HG03025 (cell line): ENCODE measurements at regions not wholly inside any gene's neighbourhood (a gene's known extent, or its start where the extent isn't known, plus 50 kb on each side); places are given as distances from the start of the nearest gene placed in this dataset.
A peak's percentile ranks its signal among the peaks of the same experiment; 100 is the strongest.

Source experiments
- ATAC-seq: cut with Tn5 transposase; IDR thresholded peaks from one replicate; pipeline ENCODE4 v1.9.1; 2021; ENCODE audit warnings: mild to moderate bottlenecking, moderate library complexity; ENCODE audit not compliant: unreplicated experiment, low FRiP score

DNA sequence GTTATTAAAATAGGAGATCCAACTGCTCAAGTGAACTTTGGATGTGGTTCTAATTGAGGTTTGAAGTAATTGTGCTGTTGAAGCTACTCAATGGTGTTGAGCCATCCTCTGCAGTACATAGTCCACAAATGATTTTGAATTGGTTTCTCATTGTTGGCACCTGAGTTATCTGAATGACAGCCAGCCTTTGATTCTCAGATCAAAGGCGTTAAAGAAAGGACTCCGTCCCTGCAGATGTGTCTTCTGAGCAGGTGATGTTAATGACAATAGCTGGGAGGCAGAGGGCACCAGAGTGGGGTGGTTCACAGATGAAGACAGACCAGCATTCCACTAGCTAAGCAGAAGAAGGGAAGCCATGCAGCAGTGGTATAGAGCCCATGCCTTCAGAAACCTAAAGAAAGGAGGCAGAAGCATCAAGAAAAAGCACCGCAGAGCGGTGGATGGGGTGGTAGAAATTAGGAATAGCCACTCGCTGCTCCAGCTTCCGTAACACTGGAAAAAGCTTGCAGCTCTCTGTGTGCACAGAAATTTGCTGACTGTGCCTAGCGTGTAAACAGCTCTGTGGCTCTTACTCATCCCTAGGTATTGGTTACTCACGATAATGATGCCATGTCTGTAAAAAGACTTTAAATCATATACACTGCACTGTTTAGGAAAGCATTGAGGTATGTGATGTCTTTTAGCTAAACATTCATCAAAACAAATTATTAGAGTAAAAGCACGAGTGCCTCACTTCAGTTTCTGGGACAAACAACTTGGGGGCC is 79.2 kb upstream of the CLCN4 start:
- ATAC-seq: no peak

DNA sequence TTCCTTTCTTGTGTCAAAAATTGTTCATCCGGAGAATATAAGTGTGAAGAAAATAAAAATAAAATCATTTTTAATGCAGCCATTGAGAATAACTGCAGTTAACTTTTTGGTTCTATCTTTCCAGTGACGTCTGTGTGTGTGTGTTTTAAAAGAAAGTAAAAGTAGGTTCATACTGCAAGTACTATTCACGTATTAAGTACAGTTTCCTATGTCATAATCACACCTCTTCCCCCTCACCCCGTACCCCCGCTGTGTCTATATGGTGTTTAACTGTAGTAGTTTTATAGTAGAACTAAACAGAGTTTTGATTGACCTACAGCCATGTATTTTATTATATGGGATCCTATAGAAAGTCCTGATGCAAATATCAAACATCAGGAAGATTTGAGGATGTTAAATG is 78.5 kb upstream of the CLCN4 start:
- no peak for ATAC-seq

DNA sequence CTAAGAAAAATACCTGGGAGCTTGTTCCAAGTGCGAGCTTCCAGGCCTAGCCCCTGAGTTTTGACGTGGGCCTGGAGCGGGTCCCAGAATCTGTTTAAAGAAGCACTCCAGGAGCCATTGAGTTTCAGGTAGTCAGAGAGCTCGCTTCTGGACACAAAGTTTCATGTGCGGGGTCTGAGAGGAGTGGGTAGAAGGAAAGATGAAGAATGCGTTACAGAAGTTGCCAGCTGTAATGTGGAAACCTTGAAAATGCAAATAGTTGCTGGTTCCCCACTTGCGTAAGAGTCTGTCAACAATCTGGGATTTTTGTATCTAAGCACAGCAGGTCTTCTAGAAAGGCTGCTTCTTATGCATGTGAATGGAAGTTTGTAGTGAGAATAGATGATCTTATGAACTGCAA is 77.5 kb upstream of the CLCN4 start:
- ATAC-seq: no peak

DNA sequence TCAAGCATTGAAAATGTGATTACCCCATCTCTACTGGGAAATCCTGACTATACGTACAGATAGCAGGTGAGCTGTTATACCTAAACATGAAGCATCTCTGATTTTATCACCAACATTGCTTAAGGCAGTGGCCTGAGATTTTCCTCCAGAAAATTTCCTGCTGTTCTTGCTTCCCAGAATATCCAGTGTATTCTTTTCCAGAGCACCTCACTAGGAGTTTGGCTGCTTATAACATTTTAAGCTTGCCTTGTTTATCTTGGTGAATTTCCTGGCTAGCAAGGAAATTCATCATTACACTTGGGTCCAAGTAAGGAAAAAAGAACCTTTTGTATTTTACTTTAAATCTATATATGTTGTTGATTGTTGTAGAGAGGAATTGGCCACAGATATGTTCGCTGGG is 73.0 kb upstream of the CLCN4 start:
- no peak for ATAC-seq

DNA sequence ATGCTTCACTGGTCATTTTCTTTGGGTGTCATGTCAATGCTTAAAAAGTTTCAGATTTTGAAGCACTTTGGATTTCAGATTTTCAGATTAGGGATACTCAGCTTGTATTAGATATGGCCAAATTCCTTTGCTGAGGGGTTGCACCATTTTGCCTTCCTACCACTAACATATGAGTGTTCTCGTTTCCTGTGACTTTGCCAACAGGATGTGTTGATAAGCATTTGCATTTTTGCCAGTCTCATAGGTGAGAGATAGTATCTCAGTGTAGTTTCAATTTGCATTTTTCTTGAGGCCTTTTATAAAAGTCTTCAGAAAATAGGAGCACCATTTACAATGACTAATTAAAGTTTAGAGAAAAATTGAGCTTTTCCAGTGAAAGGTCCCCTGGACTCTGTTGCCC is 71.6 kb upstream of the CLCN4 start:
- no peak for ATAC-seq

DNA sequence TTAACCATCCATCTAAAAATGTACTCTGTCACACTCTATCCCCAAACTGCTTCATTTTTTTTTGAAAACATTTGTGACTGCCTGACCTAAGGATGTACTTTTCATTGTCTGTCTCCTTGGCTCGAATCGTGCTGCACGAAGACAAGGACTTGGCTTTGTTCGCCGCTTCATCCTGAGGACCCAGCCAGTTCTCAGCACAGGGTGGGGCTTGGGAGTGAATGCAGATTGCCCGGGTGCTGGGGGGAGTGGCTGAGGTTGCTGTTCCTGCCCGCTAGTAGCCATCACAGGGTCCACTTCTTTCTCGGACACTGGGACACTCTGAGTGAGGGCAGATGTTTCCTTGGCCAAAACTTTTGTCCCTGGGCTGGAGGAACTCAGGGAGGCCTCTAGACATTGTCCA is 70.1 kb upstream of the CLCN4 start:
- no peak for ATAC-seq

DNA sequence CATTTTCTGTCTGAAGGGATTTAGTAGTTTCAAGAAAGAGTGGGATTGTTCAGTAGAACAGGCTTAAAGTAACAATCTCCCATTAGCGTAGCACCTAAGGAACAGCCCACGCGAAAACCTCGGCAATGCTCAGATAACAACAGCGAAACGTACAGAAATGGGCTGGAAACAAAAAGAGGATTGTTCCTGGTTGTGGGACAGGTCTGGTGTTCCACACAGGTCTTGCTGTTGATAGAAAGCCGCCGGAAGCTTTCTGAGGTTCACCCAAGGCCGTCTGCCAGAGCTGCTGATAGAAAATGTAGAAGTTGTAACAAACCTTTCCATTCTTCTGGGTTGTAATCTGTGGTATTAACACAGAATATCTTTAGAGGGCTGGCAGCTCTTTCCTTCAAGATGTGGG is 69.4 kb upstream of the CLCN4 start:
- no peak for ATAC-seq

DNA sequence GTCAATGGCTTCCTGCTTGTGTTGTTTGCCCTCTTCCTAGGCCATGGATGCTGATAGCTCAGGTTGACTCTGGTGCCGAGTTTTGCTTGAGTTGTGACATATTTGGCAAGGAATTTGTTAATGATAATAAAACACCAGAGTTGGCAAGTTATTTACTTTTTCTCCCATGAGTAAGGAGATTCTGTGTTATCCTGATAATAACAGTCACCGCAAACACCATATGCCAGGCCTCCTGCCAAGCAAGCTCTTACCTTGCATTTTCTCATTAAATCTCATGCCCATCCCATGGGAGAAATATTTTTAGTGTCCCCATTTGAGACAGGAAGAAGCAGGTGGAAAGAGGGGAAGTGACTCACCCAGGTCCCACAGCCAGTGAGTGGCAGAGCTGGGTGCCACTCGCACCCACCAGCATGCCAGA is 67.4 kb upstream of the CLCN4 start:
- ATAC-seq: no peak

DNA sequence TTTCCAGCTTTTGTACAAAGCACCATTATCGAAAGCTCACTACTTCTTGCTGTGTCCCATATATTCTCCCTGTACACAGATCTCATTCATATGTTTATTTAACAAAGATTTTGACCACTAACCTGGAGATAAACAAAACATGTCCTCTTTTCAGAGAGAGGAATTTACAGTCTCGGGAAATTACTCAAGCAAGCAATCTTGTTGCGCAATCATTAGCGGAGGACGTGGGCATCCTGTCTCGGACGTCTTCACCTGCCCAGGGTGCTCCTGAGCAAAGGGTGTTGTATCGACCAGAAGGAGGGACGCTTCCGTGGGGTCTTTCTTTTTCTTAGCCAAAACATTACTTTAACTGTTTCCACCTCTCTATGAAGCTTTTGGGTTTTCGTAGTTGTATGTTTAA is 66.5 kb upstream of the CLCN4 start:
- no peak for ATAC-seq

DNA sequence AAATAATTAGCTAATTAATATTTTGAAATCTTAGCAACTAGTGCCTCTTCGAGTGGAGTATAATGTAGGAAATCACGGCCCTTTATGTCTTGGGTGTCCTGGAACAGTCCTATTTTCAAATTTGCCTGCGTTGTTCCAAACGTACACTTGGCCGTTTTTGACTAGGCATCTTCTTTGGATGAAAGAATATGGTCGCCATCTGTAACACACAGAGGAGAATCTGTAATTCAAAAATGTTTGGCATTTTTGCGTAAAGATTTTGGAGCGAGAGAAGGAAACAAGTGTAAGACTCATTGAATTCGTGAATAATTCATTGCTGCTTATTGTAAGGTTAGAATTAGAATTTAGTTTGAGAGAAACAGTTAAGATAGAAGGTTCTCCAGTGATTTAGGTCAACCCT is 61.5 kb upstream of the CLCN4 start:
- no peak for ATAC-seq

DNA sequence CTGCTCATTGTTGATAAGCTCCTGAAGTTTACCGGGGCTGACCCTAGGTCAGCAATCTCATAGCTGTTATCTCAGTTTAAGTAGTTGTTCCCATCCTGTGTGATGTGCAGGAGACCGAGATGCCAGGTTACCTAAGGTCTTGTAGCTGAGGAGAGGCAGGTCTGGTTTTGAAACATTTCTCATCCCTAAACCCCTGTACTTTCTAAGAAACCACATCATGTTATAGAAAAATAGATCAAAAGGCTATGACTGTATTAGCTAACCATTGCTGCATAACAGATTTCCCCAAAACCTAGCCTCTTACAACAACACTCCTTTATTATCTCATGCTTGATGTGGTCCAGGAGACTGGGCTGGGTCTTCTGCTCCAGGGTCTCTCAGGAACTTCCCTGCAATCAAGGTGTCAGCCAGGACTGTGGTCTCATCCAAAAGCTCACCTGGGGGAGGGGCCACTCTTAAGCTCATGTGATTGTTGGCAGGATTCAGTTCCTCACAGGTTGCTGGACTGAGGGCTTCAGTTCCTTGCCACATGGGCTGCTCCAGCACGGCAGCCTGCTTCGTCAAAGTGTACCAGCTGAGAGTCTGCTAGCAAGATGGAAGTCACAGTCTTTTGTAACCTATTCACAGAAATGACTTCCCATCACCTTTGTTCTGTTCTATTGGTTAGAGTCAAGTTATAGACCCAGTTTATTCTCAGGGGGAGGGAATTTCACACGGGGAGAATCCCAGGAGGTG is 60.9 kb upstream of the CLCN4 start:
- no peak for ATAC-seq

DNA sequence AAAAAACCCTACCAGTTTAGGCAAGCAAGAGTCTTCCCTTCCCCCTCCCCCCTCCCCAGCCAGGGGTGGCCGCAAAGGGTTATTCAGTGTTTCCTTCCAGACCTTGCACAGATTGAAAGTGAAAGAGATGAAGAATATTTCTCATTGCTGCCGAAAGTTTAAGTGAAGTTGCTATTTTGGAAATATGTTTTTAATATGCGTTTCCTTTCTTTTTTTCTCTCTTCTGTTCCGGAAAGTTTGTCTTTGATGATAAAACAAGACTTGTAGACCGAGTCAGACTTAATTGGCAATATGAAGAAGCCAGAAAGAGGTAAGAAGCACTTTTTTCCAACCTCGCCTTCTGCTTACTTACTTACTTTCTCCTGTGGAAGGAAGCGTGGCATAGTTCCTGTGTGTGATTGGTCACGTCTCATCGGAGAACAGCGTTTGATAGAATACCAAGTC is 58.5 kb upstream of the CLCN4 start:
- peak; percentile 65 for ATAC-seq

DNA sequence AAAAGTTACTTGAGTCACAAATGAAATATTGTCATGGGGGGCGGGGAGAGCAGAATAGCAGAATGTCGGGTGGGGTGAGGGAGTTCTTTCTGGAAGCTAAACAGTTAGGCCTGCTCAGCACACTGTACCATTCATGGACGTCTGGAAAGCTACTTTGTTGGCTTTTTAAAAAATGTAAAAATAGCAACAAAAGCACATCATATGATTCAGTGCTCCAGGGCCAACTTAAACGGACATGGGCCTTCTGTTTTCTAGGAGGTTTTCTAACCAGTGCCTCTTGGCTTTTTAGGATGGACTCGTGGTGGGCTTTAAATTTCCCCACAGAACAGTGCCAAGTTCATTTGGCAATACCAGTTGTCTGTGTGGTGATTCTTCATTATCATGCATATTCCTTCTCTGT is 57.4 kb upstream of the CLCN4 start:
- ATAC-seq: no peak

DNA sequence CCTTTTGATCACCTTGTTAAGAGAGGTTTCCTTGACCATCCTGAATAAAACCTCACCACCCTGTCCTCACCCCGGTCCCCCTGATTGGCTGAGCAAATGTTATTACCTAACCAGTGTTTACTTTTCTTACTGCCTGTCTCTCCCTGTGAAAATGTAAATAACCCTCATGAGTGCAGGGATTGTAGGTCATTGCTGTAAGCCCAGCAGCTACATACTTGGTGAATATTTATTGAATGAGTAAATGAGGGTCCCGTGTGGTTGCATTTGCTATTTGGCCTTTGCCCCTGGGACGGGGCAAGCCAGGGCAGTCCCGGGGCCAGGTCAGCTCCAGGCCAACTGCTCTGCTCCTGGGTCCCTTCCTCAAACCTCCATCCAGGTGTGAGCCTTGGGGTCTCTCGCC is 55.5 kb upstream of the CLCN4 start:
- no peak for ATAC-seq

DNA sequence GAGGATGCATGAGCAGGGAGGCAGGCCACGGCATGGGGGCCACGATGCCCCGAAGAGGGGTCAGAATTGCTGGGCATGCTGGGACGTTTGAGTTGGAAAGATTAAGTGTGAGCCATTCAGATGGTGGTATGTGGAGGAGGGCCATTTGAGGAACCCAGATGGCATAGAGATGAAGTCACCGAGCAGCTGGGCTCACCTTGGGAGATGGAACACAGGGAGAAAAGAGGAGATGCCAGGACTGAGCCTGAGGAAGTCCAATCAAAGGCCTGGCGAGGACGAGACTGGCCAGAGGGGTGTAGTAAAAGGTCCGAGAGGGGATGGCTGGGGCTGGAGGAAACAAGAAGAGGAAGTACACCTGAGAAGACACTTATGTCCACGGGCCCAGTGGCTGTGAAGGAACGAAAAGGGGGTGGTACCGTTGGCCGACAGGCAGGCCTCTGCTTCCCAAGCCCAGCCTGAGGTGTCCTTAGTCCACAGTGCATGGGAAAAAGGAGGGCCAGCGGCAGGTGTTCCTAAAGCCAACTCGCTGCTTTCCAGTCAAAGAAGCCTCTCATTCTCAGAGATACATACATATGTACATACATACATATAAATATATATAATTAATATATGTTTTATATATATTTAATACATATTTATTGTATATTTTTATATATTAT is 54.6 kb upstream of the CLCN4 start:
- no peak for ATAC-seq

DNA sequence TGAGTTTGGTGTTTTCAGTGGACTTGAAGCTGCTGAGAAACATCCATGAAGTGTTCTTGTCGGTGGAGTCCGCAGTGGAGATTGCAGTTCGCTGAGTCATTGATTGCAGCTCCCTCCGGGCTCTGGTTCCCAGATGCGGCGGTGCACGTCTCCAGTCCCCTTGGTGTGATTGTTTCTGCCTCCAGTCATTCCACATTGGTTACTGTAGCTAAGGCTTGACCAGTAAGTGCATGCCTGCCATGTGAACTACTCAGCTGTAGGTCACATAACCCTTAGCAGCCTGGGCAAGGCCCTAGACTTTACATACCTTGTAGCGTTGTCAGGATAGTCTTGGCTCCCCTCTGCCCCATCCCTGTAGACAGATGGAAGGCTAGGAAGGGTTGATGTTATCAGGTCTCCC is 53.8 kb upstream of the CLCN4 start:
- no peak for ATAC-seq

DNA sequence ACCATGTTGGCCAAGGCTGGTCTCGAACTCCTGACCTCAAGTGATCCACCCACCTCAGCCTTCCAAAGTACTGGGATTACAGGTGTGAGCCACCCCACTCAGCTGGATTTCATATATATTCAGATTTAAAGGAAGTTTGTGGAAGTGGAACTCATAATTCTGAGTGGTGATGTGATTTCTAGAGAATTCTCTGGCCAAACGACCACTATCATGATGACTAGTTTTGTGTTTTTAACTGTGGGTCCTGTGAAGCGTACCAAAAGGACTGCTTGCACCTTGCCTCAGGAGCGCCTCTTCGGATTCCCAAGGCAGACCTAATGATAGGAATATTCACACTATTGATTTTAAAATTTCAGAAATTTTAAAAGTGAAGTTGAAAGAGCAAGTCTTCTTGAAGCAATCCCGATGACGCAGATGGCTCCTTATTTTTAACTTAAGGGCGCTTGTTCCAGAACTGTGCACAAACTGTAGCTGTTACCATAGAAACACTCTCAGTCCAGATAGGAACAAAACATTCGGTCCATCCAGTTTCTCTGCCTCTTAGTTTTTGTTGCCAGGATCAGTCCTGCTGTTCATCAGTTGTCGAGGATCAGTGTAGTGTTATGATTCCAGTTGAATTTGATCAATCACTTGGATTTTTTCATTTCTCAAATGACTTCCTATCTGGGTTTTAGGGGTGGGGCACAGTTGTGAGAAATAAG is 51.7 kb upstream of the CLCN4 start:
- ATAC-seq: no peak

DNA sequence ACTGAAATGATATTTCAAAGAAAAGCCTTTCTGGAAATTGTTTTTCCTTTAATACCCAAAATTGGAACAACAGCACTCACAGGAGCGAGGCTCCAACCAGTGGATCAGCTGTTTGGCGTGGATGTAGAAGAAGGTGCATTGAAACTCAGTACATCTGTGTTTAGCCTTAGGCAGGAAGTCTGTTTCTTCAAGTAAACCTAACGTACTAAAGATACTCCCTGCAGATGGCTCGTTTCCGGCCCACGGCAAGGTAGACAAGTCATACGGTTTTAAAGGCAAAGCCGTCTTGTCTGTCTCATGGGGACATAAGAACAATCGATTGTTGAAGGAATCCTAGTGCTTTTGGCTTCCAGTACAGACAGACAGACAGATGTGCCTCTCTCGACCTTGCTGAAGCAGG is 50.0 kb upstream of the CLCN4 start:
- ATAC-seq: no peak
